Heart left ventricle (tissue), 16 donors: ENCODE measurements at regions not wholly inside any gene's neighbourhood (a gene's known extent, or its start where the extent isn't known, plus 50 kb on each side); places are given as distances from the start of the nearest gene placed in this dataset.

ENCODE experiments used
- ATAC-seq, 4 donors: fragments of 200-7000 bp; cut with Tn5 transposase; one replicate each; pipeline ENCODE4 v1.9.1; 2020 to 2022; ENCODE audit warnings: moderate library complexity in 4 of 4, mild to moderate bottlenecking in 3 of 4, moderate number of reproducible peaks in 1 of 4
- DNase-seq, 5 donors: peaks; one replicate each; pipeline ENCODE4 v3.0.0-alpha.2; 2020
- H3K27ac ChIP-seq, 12 donors: fragments of 200-600 bp; sonication (generic) in 4 of 12; one replicate each; pipeline versions ENCODE4 v1.5.0 to v1.8.0; 2016 to 2022; ENCODE audit warnings: mild to moderate bottlenecking in 2 of 12
- H3K27me3 ChIP-seq, 9 donors: fragments of 200-600 bp; sonication (generic) in 2 of 9; one replicate each; pipeline versions ENCODE4 v1.5.1 to v1.8.0; 2016 to 2022; ENCODE audit warnings: mild to moderate bottlenecking in 3 of 9
- H3K36me3 ChIP-seq, 9 donors: fragments of 200-600 bp; sonication (generic) in 2 of 9; one replicate each; pipeline versions ENCODE4 v1.5.0 to v1.8.0; 2018 to 2022; ENCODE audit warnings: mild to moderate bottlenecking in 2 of 9
- H3K4me1 ChIP-seq, 12 donors: fragments of 200-600 bp; sonication (generic) in 4 of 12; one replicate each; pipeline versions ENCODE4 v1.5.0 to v1.8.0; 2016 to 2022; ENCODE audit warnings: mild to moderate bottlenecking in 3 of 12
- H3K4me3 ChIP-seq, 12 donors: fragments of 200-600 bp; sonication (generic) in 4 of 12; one replicate each; pipeline versions ENCODE4 v1.5.0 to v1.8.0; 2017 to 2022; ENCODE audit warnings: mild to moderate bottlenecking in 9 of 12, moderate library complexity in 4 of 12
- H3K9me3 ChIP-seq, 12 donors: fragments of 200-600 bp; sonication (generic) in 4 of 12; one replicate each; pipeline versions ENCODE4 v1.5.0 to v1.8.0; 2016 to 2022; ENCODE audit warnings: mild to moderate bottlenecking in 1 of 12
- POLR2A ChIP-seq, 2 donors: fragments of 450-650 bp; IDR thresholded peaks; one replicate each; pipeline ENCODE4 v1.6.1; 2017; ENCODE audit warnings: antibody characterized with exemption in 2 of 2, mild to moderate bottlenecking in 2 of 2, moderate library complexity in 2 of 2
- WGBS, 4 donors: extraction: QIAGEN DNeasy Blood & Tissue Kit in 2 of 4; methylation state at CpG; one replicate each; pipeline versions ENCODE4 v1.1.5 to v1.1.7; 2013 to 2018; 5-methylcytosine and 5-hydroxymethylcytosine counted together
- intact Hi-C, 10 donors: fragments of 100-400 bp; cut with DNase I; formaldehyde crosslinking; loops; one replicate each; pipeline versions ENCODE4 v1.11.1 to v1.14.2; 2022
- TF ChIP-seq, protein P1 (sequence below), 12 donors: fragments of 200-600 bp; sonication (generic) in 4 of 12; IDR thresholded peaks; one replicate each; pipeline versions ENCODE4 v1.5.0 to v1.8.0; 2018 to 2022; ENCODE audit warnings: antibody characterized with exemption in 12 of 12, mild to moderate bottlenecking in 5 of 12
- donor health status: ischemic (EF 13 %, LVEDD 7.1; RV severe dilation, severe dysfunction).
- donor health status: healthy with polysubstance abuse.
- donor health status: DM: no; HTN: yes; CAD: no.
- donor health status: DM: no; HTN: no; CAD: no.
- donor health status: ischemic (EF 25% LVEDD 6.9; RV normal size, moderate dysfunction).
- donor health status: ischemic (EF 25% LVEDD 5.7; RV mildly dilated, moderate dysfunction).
- donor health status: healthy.
- donor health status: DM: yes; HTN: yes; CAD: no.
- donor health status: ischemic (EF 35%, LVEDD 5.7; RV mildly dilated, moderate dysfunction).
- donor health status: nonischemic (EF 11% LVEDD 7.7; RV severe dilation, severe dysfunction).
- donor health status: DM: yes; HTN: yes; CAD: no.
- donor health status: PGD.
- donor health status: ischemic (EF 29% LVEDD 5.4; RV normal size, mild dysfunction).
- donor health status: nonischemic (EF 23%, LVEDD 6.1; RV moderate dilation, normal function).

DNA sequence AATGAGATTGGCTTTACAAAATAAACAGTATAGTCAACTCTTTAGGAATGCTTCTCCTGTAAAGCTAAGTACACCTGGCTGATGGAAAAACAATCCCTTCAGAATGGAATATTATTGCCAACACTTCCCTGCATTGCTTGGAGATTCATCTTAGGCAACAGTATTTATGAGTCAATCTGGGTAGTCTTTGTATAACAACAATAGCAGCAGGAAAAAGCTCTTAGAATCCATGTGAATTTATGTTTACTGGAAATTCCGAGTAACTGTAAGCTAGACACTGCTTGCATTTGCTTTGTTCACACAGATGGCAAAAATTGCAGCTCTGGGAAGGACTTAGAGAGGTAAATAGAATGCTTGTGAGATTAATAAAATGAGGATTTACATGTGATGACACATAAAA is 101.7 kb upstream of the NTRK2 start:
- Histone ChIP-seq H3K27me3 (no peaks in the 10 kb centered on the region), H3K9me3 (no peaks in the 10 kb centered on the region), H3K27ac (no peak overlapping the region), H3K4me3 (no peak overlapping the region), H3K36me3 (no peaks in the 10 kb centered on the region), H3K4me1 (no peaks in the 10 kb centered on the region)
- no peak for ATAC-seq
- no peak for DNase-seq
- 29 to 73% (median 68%) methylated on average over 1 of the region's 1 CpG for WGBS, 4 donors
- intact Hi-C loops: no loop called here
- TF ChIP-seq POLR2A (IDR thresholded peaks at IDR 0.05): no peak
- TF ChIP-seq, protein P1, sequence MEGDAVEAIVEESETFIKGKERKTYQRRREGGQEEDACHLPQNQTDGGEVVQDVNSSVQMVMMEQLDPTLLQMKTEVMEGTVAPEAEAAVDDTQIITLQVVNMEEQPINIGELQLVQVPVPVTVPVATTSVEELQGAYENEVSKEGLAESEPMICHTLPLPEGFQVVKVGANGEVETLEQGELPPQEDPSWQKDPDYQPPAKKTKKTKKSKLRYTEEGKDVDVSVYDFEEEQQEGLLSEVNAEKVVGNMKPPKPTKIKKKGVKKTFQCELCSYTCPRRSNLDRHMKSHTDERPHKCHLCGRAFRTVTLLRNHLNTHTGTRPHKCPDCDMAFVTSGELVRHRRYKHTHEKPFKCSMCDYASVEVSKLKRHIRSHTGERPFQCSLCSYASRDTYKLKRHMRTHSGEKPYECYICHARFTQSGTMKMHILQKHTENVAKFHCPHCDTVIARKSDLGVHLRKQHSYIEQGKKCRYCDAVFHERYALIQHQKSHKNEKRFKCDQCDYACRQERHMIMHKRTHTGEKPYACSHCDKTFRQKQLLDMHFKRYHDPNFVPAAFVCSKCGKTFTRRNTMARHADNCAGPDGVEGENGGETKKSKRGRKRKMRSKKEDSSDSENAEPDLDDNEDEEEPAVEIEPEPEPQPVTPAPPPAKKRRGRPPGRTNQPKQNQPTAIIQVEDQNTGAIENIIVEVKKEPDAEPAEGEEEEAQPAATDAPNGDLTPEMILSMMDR (IDR thresholded peaks at IDR 0.05): no peak

DNA sequence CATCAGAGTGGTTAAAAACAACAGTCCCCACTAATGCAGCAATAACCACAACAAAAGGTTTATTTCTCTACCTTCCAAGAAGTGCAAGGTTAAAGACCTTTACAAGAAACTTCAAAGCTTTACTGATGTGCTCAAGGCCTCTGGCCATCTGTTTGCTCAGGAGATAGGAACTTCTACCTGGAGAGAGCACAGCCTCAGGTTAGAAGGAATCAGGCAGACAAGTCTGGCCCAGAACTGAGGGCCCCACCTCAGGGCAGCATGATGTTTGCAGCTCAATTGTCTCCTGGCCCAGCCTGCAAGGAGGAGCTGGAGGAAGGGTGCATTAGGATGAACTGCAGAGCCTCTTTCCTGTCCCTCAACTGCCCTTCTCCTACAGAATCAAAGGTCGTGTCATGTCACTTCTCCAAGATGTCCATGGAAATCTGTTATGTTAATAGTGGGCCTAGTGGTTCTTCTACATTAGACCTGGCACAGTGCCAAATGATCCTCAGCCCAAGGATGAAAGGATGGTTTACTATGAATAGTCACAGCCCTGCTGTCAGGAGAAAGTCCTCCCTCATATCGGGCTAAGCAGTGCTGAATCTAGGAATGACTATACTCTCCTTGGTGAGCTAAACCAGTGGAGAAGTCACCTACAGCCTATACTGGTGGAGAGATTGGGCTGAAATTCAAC is 98.9 kb upstream of the NTRK2 start:
- intact Hi-C loops: no loop called here
- WGBS, 4 donors: 71 to 79% (median 74%) methylated on average over 2 of the region's 2 CpGs
- ATAC-seq (no peak), DNase-seq (no peak)
- no peak for TF ChIP-seq POLR2A (IDR thresholded peaks at IDR 0.05)
- TF ChIP-seq, protein P1 (IDR thresholded peaks at IDR 0.05): no peak
- Histone ChIP-seq H3K27ac (no peak overlapping the region), H3K27me3 (no peaks in the 10 kb centered on the region), H3K4me1 (no peaks in the 10 kb centered on the region), H3K4me3 (no peak overlapping the region), H3K9me3 (no peaks in the 10 kb centered on the region), H3K36me3 (no peaks in the 10 kb centered on the region)

DNA sequence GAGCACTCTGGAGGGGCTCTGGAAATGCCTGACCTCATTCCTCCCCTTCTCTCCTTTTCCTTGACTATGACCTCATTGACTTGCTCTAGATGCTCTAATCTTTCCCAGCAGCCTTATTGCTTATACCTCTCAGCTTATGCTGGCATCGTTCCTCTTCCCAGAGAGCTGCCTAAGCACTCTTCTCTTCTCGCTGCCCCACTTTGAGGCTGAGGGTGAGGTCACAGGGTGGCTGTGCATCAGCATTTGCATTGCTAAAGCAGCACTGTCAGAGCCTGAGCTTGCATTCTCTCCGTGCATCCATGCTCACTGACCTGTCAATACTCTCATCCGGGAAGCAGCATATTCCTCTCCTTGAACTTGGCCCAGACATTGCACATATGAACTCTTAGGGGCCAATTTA is 96.4 kb upstream of the NTRK2 start:
- Histone ChIP-seq H3K27ac (no peak overlapping the region), H3K27me3 (no peaks in the 10 kb centered on the region), H3K4me1 (no peaks in the 10 kb centered on the region), H3K9me3 (no peaks in the 10 kb centered on the region), H3K4me3 (no peak overlapping the region), H3K36me3 (no peaks in the 10 kb centered on the region)
- ATAC-seq (no peak), DNase-seq (no peak)
- WGBS, 4 donors: 43 to 56% (median 48%) methylated on average over 4 of the region's 4 CpGs
- intact Hi-C loops: no loop called here
- TF ChIP-seq POLR2A (IDR thresholded peaks at IDR 0.05): no peak
- TF ChIP-seq, protein P1 (IDR thresholded peaks at IDR 0.05): no peak

DNA sequence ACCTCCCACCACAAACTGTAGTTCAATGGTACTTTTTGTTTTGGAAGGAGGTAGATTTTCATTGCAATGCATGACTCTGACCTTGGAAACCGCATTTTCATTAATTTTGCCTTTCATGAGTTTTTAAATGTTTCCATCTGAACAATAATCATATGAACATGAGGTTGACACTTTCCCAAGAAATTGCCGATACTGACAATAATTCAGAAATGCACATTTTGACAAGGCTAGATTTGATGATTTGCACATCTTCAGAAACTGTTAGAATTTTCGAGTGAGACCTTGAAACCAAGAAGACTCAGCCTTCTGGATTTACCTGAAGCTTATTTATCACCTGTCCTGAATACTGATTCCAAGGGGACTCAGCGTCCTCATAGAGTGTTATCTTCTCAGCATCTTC is 93.8 kb upstream of the NTRK2 start:
- no peak for TF ChIP-seq POLR2A (IDR thresholded peaks at IDR 0.05)
- TF ChIP-seq, protein P1 (IDR thresholded peaks at IDR 0.05): no peak
- no peak for ATAC-seq

More for the DNA sequence above, 93.8 kb upstream of the NTRK2 start:
- Histone ChIP-seq H3K27me3 (no peaks in the 10 kb centered on the region), H3K27ac (no peak overlapping the region), H3K4me1 (no peaks in the 10 kb centered on the region), H3K36me3 (no peaks in the 10 kb centered on the region), H3K9me3 (no peaks in the 10 kb centered on the region), H3K4me3 (no peak overlapping the region)
- intact Hi-C loops: no loop called here
- DNase-seq: no peak
- 80 to 88% (median 84%) methylated on average over 4 of the region's 4 CpGs for WGBS, 4 donors
